Spinal cord (tissue), 9 donors: ENCODE measurements at regions not wholly inside any gene's neighbourhood (a gene's known extent, or its start where the extent isn't known, plus 50 kb on each side); places are given as distances from the start of the nearest gene placed in this dataset.

Source experiments
- DNase-seq, 6 donors: peaks; one replicate each; pipeline versions ENCODE4 v3.0.0 to v3.0.0-alpha.2; 2013 to 2015; ENCODE audit warnings: low spot score in 6 of 6, low read depth in 4 of 6
- H3K27ac ChIP-seq: one replicate; pipeline ENCODE4 v1.5.1; 2013; ENCODE audit warnings: low read depth, low read length, control low read depth
- H3K27me3 ChIP-seq: one replicate; pipeline ENCODE4 v1.6.1; 2013; ENCODE audit warnings: low read length; ENCODE audit not compliant: control insufficient read depth, insufficient read depth
- H3K36me3 ChIP-seq: one replicate; pipeline ENCODE4 v1.6.1; 2013; ENCODE audit warnings: low read length; ENCODE audit not compliant: control insufficient read depth, insufficient read depth
- H3K4me1 ChIP-seq: one replicate; pipeline ENCODE4 v1.6.1; 2013; ENCODE audit warnings: low read length; ENCODE audit not compliant: control insufficient read depth, insufficient read depth
- H3K4me3 ChIP-seq: one replicate; pipeline ENCODE4 v1.5.1; 2013; ENCODE audit warnings: low read depth, low read length, control low read depth
- H3K9me3 ChIP-seq: one replicate; pipeline ENCODE4 v1.6.1; 2013; ENCODE audit warnings: low read length; ENCODE audit not compliant: control insufficient read depth, insufficient read depth
- WGBS: methylation state at CpG from one replicate; pipeline ENCODE4 v1.1.5; 2013; ENCODE audit warnings: missing lambda C conversion rate; ENCODE audit not compliant: insufficient coverage; 5-methylcytosine and 5-hydroxymethylcytosine counted together
- donor health status: healthy.

DNA sequence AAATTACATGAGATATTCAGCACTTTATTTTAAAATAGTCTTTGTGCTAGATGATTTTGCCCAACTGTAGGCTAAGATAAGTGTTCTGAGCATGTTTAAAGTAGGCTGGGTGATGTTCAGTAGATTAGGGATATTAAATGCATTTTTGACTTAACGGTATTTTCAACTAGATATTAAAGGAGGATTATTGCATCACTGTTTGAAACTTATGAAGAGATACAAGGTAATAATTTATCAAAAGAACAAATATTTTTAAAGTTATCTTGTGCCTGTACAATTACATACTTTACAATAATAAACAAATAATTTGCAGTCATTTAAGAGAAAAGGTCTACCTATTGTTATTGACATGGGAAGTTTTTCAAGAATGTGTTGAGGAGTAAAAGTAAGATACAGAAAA is 368.6 kb upstream of the DCN start:
- H3K36me3 ChIP-seq: no peaks in the 10 kb centered on the region
- DNase-seq: no peak
- no peak overlapping the region for H3K4me3 ChIP-seq
- WGBS: no CpG with 5 or more reads among the region's 1 CpG
- peaks cover 4% of the 10 kb centered on the region for H3K9me3 ChIP-seq
- H3K27me3 ChIP-seq: no peaks in the 10 kb centered on the region
- no peak overlapping the region for H3K27ac ChIP-seq
- H3K4me1 ChIP-seq: no peaks in the 10 kb centered on the region

DNA sequence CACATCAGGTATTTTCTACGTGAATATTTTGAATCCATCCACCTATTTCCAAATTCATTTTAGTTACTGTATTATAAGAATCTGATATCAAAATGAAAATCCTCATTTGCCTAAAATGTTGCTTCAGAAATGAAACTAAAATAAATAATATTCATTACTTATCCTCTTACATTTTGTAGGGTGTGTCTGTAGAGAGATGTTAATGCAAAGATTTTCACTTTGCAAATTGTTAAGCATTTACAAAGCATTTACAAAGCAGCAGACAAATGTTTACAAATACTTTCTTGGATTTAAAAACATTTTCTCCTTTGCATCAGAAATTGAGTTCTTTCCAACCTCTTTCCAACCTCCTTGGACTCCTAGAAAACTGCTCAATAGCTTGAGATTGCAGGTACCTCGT is 360.0 kb upstream of the DCN start:
- Histone ChIP-seq H3K4me1 (no peaks in the 10 kb centered on the region), H3K36me3 (no peaks in the 10 kb centered on the region), H3K27me3 (no peaks in the 10 kb centered on the region), H3K27ac (no peak overlapping the region), H3K9me3 (peaks cover 4% of the 10 kb centered on the region), H3K4me3 (no peak overlapping the region)
- no peak for DNase-seq
- no CpG with 5 or more reads among the region's 2 CpGs for WGBS

GRCh38 chr12:91542067-91542466 is 359.4 kb upstream of the DCN start:
- Histone ChIP-seq H3K27ac (no peak overlapping the region), H3K4me1 (no peaks in the 10 kb centered on the region), H3K27me3 (no peaks in the 10 kb centered on the region), H3K9me3 (peaks cover 4% of the 10 kb centered on the region), H3K4me3 (no peak overlapping the region), H3K36me3 (no peaks in the 10 kb centered on the region)
- DNase-seq: no peak
- no CpG with 5 or more reads among the region's 1 CpG for WGBS

GRCh38 chr12:91538418-91538817 is 355.8 kb upstream of the DCN start:
- no peaks in the 10 kb centered on the region for H3K27me3 ChIP-seq
- no peaks in the 10 kb centered on the region for H3K36me3 ChIP-seq
- no peak overlapping the region for H3K27ac ChIP-seq
- 100% methylated on average over 1 of the region's 4 CpGs for WGBS
- H3K9me3 ChIP-seq: no peaks in the 10 kb centered on the region
- no peak overlapping the region for H3K4me3 ChIP-seq
- no peak for DNase-seq
- no peaks in the 10 kb centered on the region for H3K4me1 ChIP-seq

GRCh38 chr12:91533366-91533765 is 350.7 kb upstream of the DCN start:
- no peaks in the 10 kb centered on the region for H3K36me3 ChIP-seq
- WGBS: no CpG with 5 or more reads among the region's 1 CpG

DNA sequence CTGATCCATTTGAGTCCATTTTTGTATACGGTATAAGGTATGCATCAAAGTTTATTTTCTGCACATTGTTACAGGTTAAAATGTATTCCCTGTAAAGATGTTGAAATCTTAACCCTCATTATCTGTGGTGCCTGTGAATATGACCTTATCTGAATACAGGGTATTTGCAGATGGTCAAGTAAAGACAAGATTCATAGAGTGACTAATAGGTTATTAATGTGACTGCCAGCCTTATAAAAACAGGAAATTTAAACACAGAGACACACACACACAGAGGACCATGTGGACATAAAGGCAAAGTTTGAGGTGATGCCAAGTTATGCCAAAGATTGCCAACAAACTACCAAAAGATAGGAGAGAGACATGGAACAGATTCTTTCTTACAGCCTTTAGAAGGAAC is 347.2 kb upstream of the DCN start:
- H3K36me3 ChIP-seq: no peaks in the 10 kb centered on the region
- H3K4me1 ChIP-seq: no peaks in the 10 kb centered on the region
- no peak overlapping the region for H3K27ac ChIP-seq
- H3K9me3 ChIP-seq: peaks cover 3% of the 10 kb centered on the region
- DNase-seq: no peak
- WGBS: no CpG with 5 or more reads among the region's 1 CpG
- H3K4me3 ChIP-seq: no peak overlapping the region
- no peaks in the 10 kb centered on the region for H3K27me3 ChIP-seq

More at GRCh38 chr12:91533366-91533765, 350.7 kb upstream of the DCN start:
- no peak overlapping the region for H3K27ac ChIP-seq
- H3K4me1 ChIP-seq: no peaks in the 10 kb centered on the region
- H3K27me3 ChIP-seq: no peaks in the 10 kb centered on the region
- H3K9me3 ChIP-seq: peaks cover 3% of the 10 kb centered on the region
- no peak for DNase-seq
- no peak overlapping the region for H3K4me3 ChIP-seq

GRCh38 chr12:91523831-91524230 is 341.2 kb upstream of the DCN start:
- DNase-seq: no peak
- Histone ChIP-seq H3K4me1 (no peaks in the 10 kb centered on the region), H3K4me3 (no peak overlapping the region), H3K27ac (no peak overlapping the region), H3K36me3 (no peaks in the 10 kb centered on the region), H3K9me3 (no peaks in the 10 kb centered on the region), H3K27me3 (no peaks in the 10 kb centered on the region)
- 66% methylated on average over 4 of the region's 4 CpGs for WGBS

DNA sequence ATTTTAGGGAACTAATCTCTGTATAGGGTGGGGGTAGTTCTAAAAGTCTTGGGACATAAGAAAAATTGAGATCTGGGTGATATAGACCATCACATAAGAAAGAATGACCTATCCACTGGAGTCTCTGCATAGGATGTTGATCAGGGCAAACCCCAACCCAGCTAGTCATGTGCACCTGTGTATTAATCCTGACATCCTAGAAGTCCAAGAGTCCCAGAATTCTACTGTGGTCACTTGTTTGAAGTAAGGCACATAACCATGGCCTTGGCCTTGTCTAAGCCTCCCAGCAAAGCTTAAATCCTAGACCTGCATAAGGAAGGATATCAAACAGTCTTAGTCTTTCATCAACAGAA is 334.1 kb upstream of the DCN start:
- Histone ChIP-seq H3K27me3 (no peaks in the 10 kb centered on the region), H3K9me3 (no peaks in the 10 kb centered on the region), H3K4me1 (no peaks in the 10 kb centered on the region), H3K27ac (no peak overlapping the region), H3K36me3 (no peaks in the 10 kb centered on the region), H3K4me3 (no peak overlapping the region)
- no peak for DNase-seq

GRCh38 chr12:91515944-91516694 is 333.5 kb upstream of the DCN start:
- H3K36me3 ChIP-seq: no peaks in the 10 kb centered on the region

DNA sequence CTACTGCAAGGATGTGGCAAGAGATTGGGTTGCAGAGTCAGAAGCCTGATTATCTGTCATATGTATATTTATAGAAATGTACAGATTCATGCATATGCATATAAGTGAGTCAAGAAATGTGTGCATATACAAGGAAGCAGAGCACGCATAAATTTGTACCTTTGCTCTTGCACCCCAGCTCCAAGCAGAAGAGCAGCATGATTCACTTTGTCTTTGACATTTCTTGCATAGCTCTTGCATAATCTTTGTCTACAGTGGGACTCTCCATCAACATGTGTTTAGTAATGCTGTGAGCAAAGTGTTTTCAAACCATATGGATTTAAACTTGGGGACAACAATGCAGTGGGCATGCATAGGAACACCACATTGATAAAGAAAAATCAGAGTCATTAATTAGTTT is 330.7 kb upstream of the DCN start:
- Histone ChIP-seq H3K4me1 (no peaks in the 10 kb centered on the region), H3K9me3 (no peaks in the 10 kb centered on the region), H3K36me3 (no peaks in the 10 kb centered on the region), H3K4me3 (no peak overlapping the region), H3K27ac (no peak overlapping the region), H3K27me3 (no peaks in the 10 kb centered on the region)
- DNase-seq: no peak
- no CpG with 5 or more reads among the region's 1 CpG for WGBS

More at GRCh38 chr12:91515944-91516694, 333.5 kb upstream of the DCN start:
- DNase-seq: no peak
- Histone ChIP-seq H3K9me3 (no peaks in the 10 kb centered on the region), H3K27ac (no peak overlapping the region), H3K4me3 (no peak overlapping the region), H3K27me3 (no peaks in the 10 kb centered on the region), H3K4me1 (no peaks in the 10 kb centered on the region)
- WGBS: no CpG with 5 or more reads among the region's 5 CpGs
